CD4-positive, alpha-beta T cell treated with Interleukin-15 for 1 hour (primary cell): ENCODE measurements at regions not wholly inside any gene's neighbourhood (a gene's known extent, or its start where the extent isn't known, plus 50 kb on each side); places are given as distances from the start of the nearest gene placed in this dataset.
A peak's percentile ranks its signal among the peaks of the same experiment; 100 is the strongest.

Experiments
- DNase-seq: peaks from one replicate; pipeline ENCODE4 v3.0.0-alpha.2; 2020

GRCh38 chr18:38951633-38952032, 1386.0 kb upstream of the CELF4 start:
- no peak for DNase-seq

GRCh38 chr18:38948436-38948835, 1382.8 kb upstream of the CELF4 start:
- DNase-seq, result no peak

- no peak for DNase-seq
Observed at GRCh38 chr18:38944446-38945024, 1378.9 kb upstream of the CELF4 start.

- no peak for DNase-seq
Observed at GRCh38 chr18:38941711-38942561, 1376.3 kb upstream of the CELF4 start.

GRCh38 chr18:38940863-38941531, 1375.4 kb upstream of the CELF4 start:
- peak; percentile 72 for DNase-seq

- no peak for DNase-seq
Observed at GRCh38 chr18:38940475-38940862, 1374.9 kb upstream of the CELF4 start.

GRCh38 chr18:38933910-38934510, 1368.4 kb upstream of the CELF4 start:
- no peak for DNase-seq

- DNase-seq, result no peak
Observed at GRCh38 chr18:38933322-38933721, 1367.7 kb upstream of the CELF4 start.

GRCh38 chr18:38932752-38933151, 1367.2 kb upstream of the CELF4 start:
- DNase-seq, result no peak

- no peak for DNase-seq
Observed at GRCh38 chr18:38931754-38932050, 1366.1 kb upstream of the CELF4 start.

- DNase-seq, result no peak
Observed at GRCh38 chr18:38930881-38931753, 1365.5 kb upstream of the CELF4 start.

- no peak for DNase-seq
Observed at GRCh38 chr18:38923540-38923939, 1357.9 kb upstream of the CELF4 start.

GRCh38 chr18:38923126-38923525, 1357.5 kb upstream of the CELF4 start:
- DNase-seq, result no peak

- DNase-seq, result no peak
Observed at GRCh38 chr18:38909972-38910371, 1344.4 kb upstream of the CELF4 start.

- no peak for DNase-seq
Observed at GRCh38 chr18:38902796-38903195, 1337.2 kb upstream of the CELF4 start.

- DNase-seq, result no peak
Observed at GRCh38 chr18:38900445-38900844, 1334.8 kb upstream of the CELF4 start.

- DNase-seq, result no peak
Observed at GRCh38 chr18:38900031-38900430, 1334.4 kb upstream of the CELF4 start.

- no peak for DNase-seq
Observed at GRCh38 chr18:38899252-38899651, 1333.7 kb upstream of the CELF4 start.

GRCh38 chr18:38898167-38898566, 1332.6 kb upstream of the CELF4 start:
- DNase-seq, result no peak

- DNase-seq, result no peak
Observed at GRCh38 chr18:38895560-38895959, 1330.0 kb upstream of the CELF4 start.

- no peak for DNase-seq
Observed at GRCh38 chr18:38887671-38888020, 1322.0 kb upstream of the CELF4 start.

GRCh38 chr18:38886861-38887670, 1321.5 kb upstream of the CELF4 start:
- no peak for DNase-seq
